ENCODE measurements at regions not wholly inside any gene's neighbourhood (a gene's known extent, or its start where the extent isn't known, plus 50 kb on each side); places are given as distances from the start of the nearest gene placed in this dataset.
A peak's percentile ranks its signal among the peaks of the same experiment; 100 is the strongest.

DNA sequence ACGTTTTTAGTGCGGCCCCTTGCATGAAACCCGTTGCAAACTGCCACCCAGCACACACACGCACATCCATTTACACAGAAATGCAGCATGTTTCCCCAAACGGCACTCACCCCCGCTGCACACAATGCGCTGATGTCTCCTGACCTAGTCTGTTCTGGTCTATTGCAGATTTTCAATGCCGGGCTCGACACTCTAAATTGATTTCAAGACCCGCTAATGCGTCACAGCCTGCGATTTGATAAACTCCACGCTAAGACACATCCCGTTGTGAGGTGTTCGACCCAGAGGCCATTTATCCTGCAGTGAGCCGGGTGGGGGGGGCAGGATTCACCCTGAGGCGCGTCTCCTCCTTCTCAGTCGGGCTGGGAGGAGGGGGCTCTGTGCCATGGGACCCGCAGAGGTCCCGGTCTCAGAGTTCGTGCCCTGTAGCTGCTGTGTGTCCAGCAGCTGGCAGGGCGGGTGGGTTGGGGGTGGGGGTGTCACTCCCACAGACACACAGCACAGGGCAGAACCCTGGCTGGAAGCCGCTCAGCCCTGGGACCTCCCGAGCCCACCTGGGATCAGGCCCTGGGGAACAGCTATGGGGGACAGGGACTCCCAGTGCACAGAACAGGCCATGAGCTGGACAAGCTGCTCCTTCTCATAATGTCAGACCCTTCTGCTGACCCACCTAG lies 367.9 kb downstream of the PREX1 start:
- no peak overlapping the region for H3K4me3 ChIP-seq (ENCODE audit: low read length in 3 of 3)
- FAIRE-seq: no peak
- H3K9ac ChIP-seq (ENCODE audit: low read length in 3 of 3): no peak overlapping the region
- peak in 1 of 5 donors; percentile 25 for DNase-seq
- intact Hi-C loops (cut with DNase I): no loop called here
- TF ChIP-seq, protein P1, sequence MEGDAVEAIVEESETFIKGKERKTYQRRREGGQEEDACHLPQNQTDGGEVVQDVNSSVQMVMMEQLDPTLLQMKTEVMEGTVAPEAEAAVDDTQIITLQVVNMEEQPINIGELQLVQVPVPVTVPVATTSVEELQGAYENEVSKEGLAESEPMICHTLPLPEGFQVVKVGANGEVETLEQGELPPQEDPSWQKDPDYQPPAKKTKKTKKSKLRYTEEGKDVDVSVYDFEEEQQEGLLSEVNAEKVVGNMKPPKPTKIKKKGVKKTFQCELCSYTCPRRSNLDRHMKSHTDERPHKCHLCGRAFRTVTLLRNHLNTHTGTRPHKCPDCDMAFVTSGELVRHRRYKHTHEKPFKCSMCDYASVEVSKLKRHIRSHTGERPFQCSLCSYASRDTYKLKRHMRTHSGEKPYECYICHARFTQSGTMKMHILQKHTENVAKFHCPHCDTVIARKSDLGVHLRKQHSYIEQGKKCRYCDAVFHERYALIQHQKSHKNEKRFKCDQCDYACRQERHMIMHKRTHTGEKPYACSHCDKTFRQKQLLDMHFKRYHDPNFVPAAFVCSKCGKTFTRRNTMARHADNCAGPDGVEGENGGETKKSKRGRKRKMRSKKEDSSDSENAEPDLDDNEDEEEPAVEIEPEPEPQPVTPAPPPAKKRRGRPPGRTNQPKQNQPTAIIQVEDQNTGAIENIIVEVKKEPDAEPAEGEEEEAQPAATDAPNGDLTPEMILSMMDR (IDR thresholded peaks at IDR 0.05; ENCODE audit: borderline replicate concordance, extremely low read depth, insufficient read depth): no peak
- H3K36me3 ChIP-seq (ENCODE audit: control insufficient read depth in 2 of 3, insufficient read depth in 3 of 3, low read length in 3 of 3): no peaks in the 10 kb centered on the region
- peaks cover 2% of the 10 kb centered on the region for H3K27me3 ChIP-seq (ENCODE audit: control insufficient read depth, insufficient read depth, low read length)
- no peak overlapping the region for H3K27ac ChIP-seq (ENCODE audit: low read depth in 2 of 2, low read length in 2 of 2)
- no peaks in the 10 kb centered on the region for H3K4me1 ChIP-seq (ENCODE audit: control insufficient read depth in 2 of 3, insufficient read depth in 2 of 3, low read depth in 1 of 3, low read length in 3 of 3)
- H3K9me3 ChIP-seq (ENCODE audit: control insufficient read depth in 2 of 3, insufficient read depth in 1 of 3, low read length in 3 of 3): no peaks in the 10 kb centered on the region

DNA sequence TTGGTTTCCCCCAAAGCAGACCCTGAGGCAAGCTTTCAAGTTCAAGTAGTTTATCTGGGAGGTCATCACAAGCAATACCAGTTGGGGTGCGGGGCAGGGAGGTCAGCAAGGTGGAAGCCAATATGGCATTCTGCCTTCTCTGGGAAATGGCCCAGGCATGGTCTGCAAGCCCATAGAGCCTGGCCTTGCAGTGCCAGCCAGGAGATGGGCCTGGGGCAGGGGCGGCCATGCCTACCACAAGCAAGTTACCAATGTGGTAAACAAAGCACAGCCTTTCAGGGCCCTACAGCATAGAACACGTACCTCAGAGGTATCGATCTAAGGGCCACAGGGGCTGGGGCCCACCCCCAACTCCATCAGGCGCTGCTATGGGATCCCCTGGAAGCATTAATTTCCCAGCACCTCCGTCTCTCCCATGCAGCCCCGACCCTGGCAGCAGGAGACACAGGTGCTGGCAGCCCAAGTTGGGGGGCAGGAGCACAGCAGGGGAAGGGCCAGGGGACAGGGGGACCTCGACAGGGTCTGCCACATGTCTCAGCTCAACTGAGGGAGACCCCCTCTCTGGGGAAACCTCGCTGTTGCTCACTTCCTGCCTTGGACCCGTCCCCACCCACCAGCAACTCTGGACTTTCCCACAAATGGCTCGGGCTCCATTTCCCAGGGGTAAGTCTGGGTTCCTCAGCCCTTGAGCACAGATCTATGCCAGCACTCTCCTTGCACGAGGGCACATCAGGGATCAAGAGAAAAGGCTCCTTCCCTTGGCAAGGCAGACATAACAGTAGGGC lies 369.0 kb downstream of the PREX1 start:
- no peaks in the 10 kb centered on the region for H3K4me1 ChIP-seq (ENCODE audit: control insufficient read depth in 2 of 3, insufficient read depth in 2 of 3, low read depth in 1 of 3, low read length in 3 of 3)
- H3K27ac ChIP-seq (ENCODE audit: low read depth in 2 of 2, low read length in 2 of 2): no peak overlapping the region
- peaks cover 2% of the 10 kb centered on the region for H3K27me3 ChIP-seq (ENCODE audit: control insufficient read depth, insufficient read depth, low read length)
- TF ChIP-seq, protein P1 (IDR thresholded peaks at IDR 0.05; ENCODE audit: borderline replicate concordance, extremely low read depth, insufficient read depth): no peak
- H3K9me3 ChIP-seq (ENCODE audit: control insufficient read depth in 2 of 3, insufficient read depth in 1 of 3, low read length in 3 of 3): no peaks in the 10 kb centered on the region
- no peak overlapping the region for H3K9ac ChIP-seq (ENCODE audit: low read length in 3 of 3)
- no peaks in the 10 kb centered on the region for H3K36me3 ChIP-seq (ENCODE audit: control insufficient read depth in 2 of 3, insufficient read depth in 3 of 3, low read length in 3 of 3)
- no peak for DNase-seq
- H3K4me3 ChIP-seq (ENCODE audit: low read length in 3 of 3): no peak overlapping the region
- intact Hi-C loops (cut with DNase I): no loop called here
- no peak for FAIRE-seq

DNA sequence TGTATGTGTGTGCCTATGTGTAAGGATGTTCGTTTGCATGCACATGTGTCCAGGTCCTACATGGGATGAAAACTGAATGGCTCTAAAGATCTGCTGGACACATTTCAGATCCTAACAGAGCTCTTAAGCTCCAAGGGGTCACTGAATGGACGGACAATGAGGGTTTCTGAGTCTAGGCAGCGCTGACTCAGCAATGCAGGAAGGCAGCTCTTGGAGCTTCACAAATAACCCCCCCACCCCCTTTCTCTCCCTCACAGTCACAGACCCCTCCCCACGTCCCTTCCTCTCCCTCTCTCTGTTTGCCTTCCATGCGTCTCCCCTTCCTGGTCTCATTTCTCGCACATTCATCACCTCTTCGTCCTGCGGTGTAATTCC lies 369.8 kb downstream of the PREX1 start:
- intact Hi-C loops (cut with DNase I): no loop called here
- H3K9me3 ChIP-seq (ENCODE audit: control insufficient read depth in 2 of 3, insufficient read depth in 1 of 3, low read length in 3 of 3): no peaks in the 10 kb centered on the region
- TF ChIP-seq, protein P1 (IDR thresholded peaks at IDR 0.05; ENCODE audit: borderline replicate concordance, extremely low read depth, insufficient read depth): no peak
- no peak overlapping the region for H3K9ac ChIP-seq (ENCODE audit: low read length in 3 of 3)
- no peak overlapping the region for H3K27ac ChIP-seq (ENCODE audit: low read depth in 2 of 2, low read length in 2 of 2)
- DNase-seq (no peak), FAIRE-seq (no peak)
- no peaks in the 10 kb centered on the region for H3K36me3 ChIP-seq (ENCODE audit: control insufficient read depth in 2 of 3, insufficient read depth in 3 of 3, low read length in 3 of 3)
- H3K4me3 ChIP-seq (ENCODE audit: low read length in 3 of 3): no peak overlapping the region
- H3K4me1 ChIP-seq (ENCODE audit: control insufficient read depth in 2 of 3, insufficient read depth in 2 of 3, low read depth in 1 of 3, low read length in 3 of 3): no peaks in the 10 kb centered on the region
- peaks cover 2% of the 10 kb centered on the region for H3K27me3 ChIP-seq (ENCODE audit: control insufficient read depth, insufficient read depth, low read length)
